ENCODE measurements at regions not wholly inside any gene's neighbourhood (a gene's known extent, or its start where the extent isn't known, plus 50 kb on each side); places are given as distances from the start of the nearest gene placed in this dataset.
"Not testable (repeated sequence)": the region's sequence is repeated elsewhere in the genome, so short reads cannot be mapped to it uniquely, and the experiment has no call there.

DNA sequence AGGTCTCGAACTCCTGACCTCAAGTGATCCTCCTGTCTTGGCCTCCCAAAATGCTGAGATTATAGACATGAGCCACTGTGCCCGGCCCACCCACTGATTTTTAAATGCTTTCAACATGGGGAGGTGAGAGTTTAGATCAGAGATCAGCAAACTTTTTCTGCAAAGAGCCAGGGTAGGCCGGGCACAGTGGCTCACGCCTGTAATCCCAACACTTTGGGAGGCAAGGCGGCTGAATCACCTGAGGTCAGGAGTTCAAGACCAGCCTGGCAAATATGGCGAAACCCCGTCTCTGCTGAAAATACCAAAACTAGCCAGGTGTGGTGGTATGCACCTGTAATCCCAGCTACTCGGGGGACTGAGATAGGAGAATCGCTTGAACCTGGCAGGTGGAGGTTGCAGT, 88.3 kb upstream of the LHX1 start:
- TF ChIP-seq RARB (CRISPR knock-in tag; IDR thresholded peaks at IDR 0.05); ZC3H10 (CRISPR knock-in tag; IDR thresholded peaks at IDR 0.05); ZNF565 (CRISPR knock-in tag; conservative IDR thresholded peaks at IDR 0.05; ENCODE audit: low read depth); BACH2 (CRISPR knock-in tag; IDR thresholded peaks at IDR 0.05; ENCODE audit: borderline replicate concordance); TOX (CRISPR knock-in tag; IDR thresholded peaks at IDR 0.05; ENCODE audit: borderline replicate concordance); PPARA (CRISPR knock-in tag; IDR thresholded peaks at IDR 0.05; ENCODE audit: borderline replicate concordance); ARNTL (CRISPR knock-in tag; IDR thresholded peaks at IDR 0.05; ENCODE audit: borderline replicate concordance, low read depth); ZNF8 (CRISPR knock-in tag; IDR thresholded peaks at IDR 0.05); GLIS3 (CRISPR knock-in tag; IDR thresholded peaks at IDR 0.05): not testable (repeated sequence)
- TF ChIP-seq, protein P1, sequence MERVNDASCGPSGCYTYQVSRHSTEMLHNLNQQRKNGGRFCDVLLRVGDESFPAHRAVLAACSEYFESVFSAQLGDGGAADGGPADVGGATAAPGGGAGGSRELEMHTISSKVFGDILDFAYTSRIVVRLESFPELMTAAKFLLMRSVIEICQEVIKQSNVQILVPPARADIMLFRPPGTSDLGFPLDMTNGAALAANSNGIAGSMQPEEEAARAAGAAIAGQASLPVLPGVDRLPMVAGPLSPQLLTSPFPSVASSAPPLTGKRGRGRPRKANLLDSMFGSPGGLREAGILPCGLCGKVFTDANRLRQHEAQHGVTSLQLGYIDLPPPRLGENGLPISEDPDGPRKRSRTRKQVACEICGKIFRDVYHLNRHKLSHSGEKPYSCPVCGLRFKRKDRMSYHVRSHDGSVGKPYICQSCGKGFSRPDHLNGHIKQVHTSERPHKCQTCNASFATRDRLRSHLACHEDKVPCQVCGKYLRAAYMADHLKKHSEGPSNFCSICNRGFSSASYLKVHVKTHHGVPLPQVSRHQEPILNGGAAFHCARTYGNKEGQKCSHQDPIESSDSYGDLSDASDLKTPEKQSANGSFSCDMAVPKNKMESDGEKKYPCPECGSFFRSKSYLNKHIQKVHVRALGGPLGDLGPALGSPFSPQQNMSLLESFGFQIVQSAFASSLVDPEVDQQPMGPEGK (CRISPR knock-in tag; IDR thresholded peaks at IDR 0.05; ENCODE audit: borderline replicate concordance), result not testable (repeated sequence)
